Osteoblast (primary cell): ENCODE measurements at regions not wholly inside any gene's neighbourhood (a gene's known extent, or its start where the extent isn't known, plus 50 kb on each side); places are given as distances from the start of the nearest gene placed in this dataset.

Source experiments
- DNase-seq: peaks from one replicate; pipeline ENCODE4 v3.0.0; 2011; ENCODE audit warnings: low spot score, mixed read lengths; ENCODE audit not compliant: insufficient read length; ENCODE audit errors: missing footprints
- H2AFZ ChIP-seq: 2 replicates; pipeline ENCODE4 v1.6.0; 2011; ENCODE audit warnings: mild to moderate bottlenecking, low read length
- H3K27ac ChIP-seq: 2 replicates; pipeline ENCODE4 v1.5.1; 2011; ENCODE audit warnings: mild to moderate bottlenecking, low read depth, low read length, moderate library complexity
- H3K27me3 ChIP-seq: 2 replicates; pipeline ENCODE4 v1.6.0; 2012; ENCODE audit warnings: mild to moderate bottlenecking, control low read depth, inconsistent platforms, low read length, moderate library complexity; ENCODE audit not compliant: insufficient read depth
- H3K36me3 ChIP-seq: 2 replicates; pipeline ENCODE4 v1.5.1; 2011; ENCODE audit warnings: mild to moderate bottlenecking, low read length, control low read depth, moderate library complexity; ENCODE audit not compliant: insufficient read depth
- H3K4me1 ChIP-seq: 2 replicates; pipeline ENCODE4 v1.5.1; 2011; ENCODE audit warnings: mild to moderate bottlenecking, low read length, control low read depth, moderate library complexity; ENCODE audit not compliant: insufficient read depth
- H3K4me2 ChIP-seq: 2 replicates; pipeline ENCODE4 v1.6.0; 2011; ENCODE audit warnings: mild to moderate bottlenecking, low read length; ENCODE audit not compliant: insufficient read depth
- H3K4me3 ChIP-seq: fragments of 200-600 bp; sonication (generic); 3 replicates; pipeline ENCODE4 v1.5.1; 2012; ENCODE audit warnings: mild to moderate bottlenecking, low read length, inconsistent platforms; ENCODE audit not compliant: insufficient read depth
- H3K79me2 ChIP-seq: 2 replicates; pipeline ENCODE4 v1.6.0; 2012; ENCODE audit warnings: mild to moderate bottlenecking, low read length, control low read depth, inconsistent platforms; ENCODE audit not compliant: insufficient read depth
- H3K9me3 ChIP-seq: 2 replicates; pipeline ENCODE4 v1.5.1; 2011; ENCODE audit warnings: low read depth, low read length, control low read depth
- H4K20me1 ChIP-seq: 2 replicates; pipeline ENCODE4 v1.6.0; 2012; ENCODE audit warnings: mild to moderate bottlenecking, low read length, control low read depth; ENCODE audit not compliant: insufficient read depth
- CTCF ChIP-seq: IDR thresholded peaks from 2 replicates; pipeline ENCODE4 v1.5.1; 2011; ENCODE audit warnings: mild to moderate bottlenecking, low read depth, low read length, moderate library complexity; ENCODE audit errors: extremely low read depth

GRCh38 chr22:27627901-27628300, 173.7 kb downstream of the MN1 start:
- Histone ChIP-seq H2AFZ (no peak overlapping the region), H3K27me3 (no peaks in the 10 kb centered on the region), H3K9me3 (no peaks in the 10 kb centered on the region), H3K4me1 (no peaks in the 10 kb centered on the region), H4K20me1 (no peaks in the 10 kb centered on the region), H3K27ac (no peak overlapping the region), H3K4me3 (no peak overlapping the region), H3K4me2 (no peak overlapping the region), H3K36me3 (no peaks in the 10 kb centered on the region), H3K79me2 (no peaks in the 10 kb centered on the region)
- TF ChIP-seq CTCF: no peak
- no peak for DNase-seq

GRCh38 chr22:27628341-27628740, 173.2 kb downstream of the MN1 start:
- DNase-seq: no peak
- no peak overlapping the region for H3K4me3 ChIP-seq
- H3K27me3 ChIP-seq: no peaks in the 10 kb centered on the region
- TF ChIP-seq CTCF: no peak
- no peaks in the 10 kb centered on the region for H3K4me1 ChIP-seq
- H2AFZ ChIP-seq: no peak overlapping the region
- no peak overlapping the region for H3K4me2 ChIP-seq
- H3K79me2 ChIP-seq: no peaks in the 10 kb centered on the region
- no peaks in the 10 kb centered on the region for H4K20me1 ChIP-seq
- H3K9me3 ChIP-seq: no peaks in the 10 kb centered on the region
- no peak overlapping the region for H3K27ac ChIP-seq
- no peaks in the 10 kb centered on the region for H3K36me3 ChIP-seq

- Histone ChIP-seq H3K4me3 (no peak overlapping the region), H2AFZ (no peak overlapping the region), H3K4me2 (no peak overlapping the region), H3K27me3 (no peaks in the 10 kb centered on the region), H3K27ac (no peak overlapping the region), H3K9me3 (no peaks in the 10 kb centered on the region), H3K36me3 (no peaks in the 10 kb centered on the region), H3K4me1 (no peaks in the 10 kb centered on the region), H4K20me1 (no peaks in the 10 kb centered on the region), H3K79me2 (no peaks in the 10 kb centered on the region)
- no peak for TF ChIP-seq CTCF
- DNase-seq: no peak
These were observed 172.5 kb downstream of the MN1 start for GRCh38 chr22:27628891-27629631.

- no peak for DNase-seq
- H3K9me3 ChIP-seq: no peaks in the 10 kb centered on the region
- no peaks in the 10 kb centered on the region for H3K36me3 ChIP-seq
- no peaks in the 10 kb centered on the region for H3K4me1 ChIP-seq
- no peak overlapping the region for H2AFZ ChIP-seq
- H3K79me2 ChIP-seq: no peaks in the 10 kb centered on the region
- no peak overlapping the region for H3K4me2 ChIP-seq
- TF ChIP-seq CTCF: no peak
- H4K20me1 ChIP-seq: no peaks in the 10 kb centered on the region
- H3K27me3 ChIP-seq: no peaks in the 10 kb centered on the region
- H3K4me3 ChIP-seq: no peak overlapping the region
- no peak overlapping the region for H3K27ac ChIP-seq
These were observed 171.5 kb downstream of the MN1 start for GRCh38 chr22:27629908-27630673.
